Loucy (cell line): ENCODE measurements at regions not wholly inside any gene's neighbourhood (a gene's known extent, or its start where the extent isn't known, plus 50 kb on each side); places are given as distances from the start of the nearest gene placed in this dataset.
A peak's percentile ranks its signal among the peaks of the same experiment; 100 is the strongest.

Source experiments
- H2AFZ ChIP-seq: fragments of 200-600 bp; sonication (generic); 2 replicates; pipeline ENCODE4 v1.6.0; 2016; ENCODE audit warnings: antibody characterized with exemption, mild to moderate bottlenecking, low read length, moderate library complexity
- H3F3A ChIP-seq: fragments of 200-600 bp; 2 replicates; pipeline ENCODE4 v1.6.0; 2016; ENCODE audit warnings: antibody characterized with exemption, low read depth, mild to moderate bottlenecking
- H3K27me3 ChIP-seq: fragments of 200-600 bp; sonication (generic); 2 replicates; pipeline ENCODE4 v1.6.1; 2014; ENCODE audit warnings: low read length, mild to moderate bottlenecking; ENCODE audit not compliant: insufficient read depth, poor library complexity, severe bottlenecking
- H3K36me3 ChIP-seq: fragments of 200-600 bp; sonication (generic); 2 replicates; pipeline ENCODE4 v1.6.1; 2016; ENCODE audit warnings: low read length; ENCODE audit not compliant: insufficient read depth
- H3K4me1 ChIP-seq: fragments of 200-600 bp; sonication (generic); 2 replicates; pipeline ENCODE4 v1.5.1; 2014; ENCODE audit warnings: low read length, mild to moderate bottlenecking; ENCODE audit not compliant: insufficient read depth, poor library complexity, severe bottlenecking
- H3K4me2 ChIP-seq: fragments of 200-600 bp; sonication (generic); 2 replicates; pipeline ENCODE4 v1.6.0; 2014; ENCODE audit warnings: antibody characterized with exemption, low read length, low read depth, mild to moderate bottlenecking; ENCODE audit not compliant: poor library complexity, severe bottlenecking
- H3K4me3 ChIP-seq: fragments of 200-600 bp; sonication (generic); 2 replicates; pipeline ENCODE4 v1.5.1; 2014; ENCODE audit warnings: low read length, mild to moderate bottlenecking, mixed read lengths; ENCODE audit not compliant: poor library complexity, severe bottlenecking
- H3K79me2 ChIP-seq: fragments of 200-600 bp; sonication (generic); 2 replicates; pipeline ENCODE4 v1.6.1; 2014; ENCODE audit warnings: low read length; ENCODE audit not compliant: insufficient read depth
- H3K9ac ChIP-seq: fragments of 200-600 bp; sonication (generic); 2 replicates; pipeline ENCODE4 v1.6.0; 2014; ENCODE audit warnings: mild to moderate bottlenecking, low read depth, low read length, moderate library complexity; ENCODE audit not compliant: poor library complexity, severe bottlenecking
- H3K9me2 ChIP-seq: fragments of 200-600 bp; sonication (generic); replicated peaks from 2 replicates; pipeline ENCODE4 v1.6.1; 2016; ENCODE audit warnings: low read depth, low read length, mixed read lengths
- H3K9me3 ChIP-seq: fragments of 200-600 bp; sonication (generic); 2 replicates; pipeline ENCODE4 v1.6.1; 2014; ENCODE audit warnings: mild to moderate bottlenecking, antibody characterized with exemption, low read length, low read depth; ENCODE audit not compliant: insufficient read depth
- H4K20me1 ChIP-seq: fragments of 200-600 bp; sonication (generic); 2 replicates; pipeline ENCODE4 v1.6.0; 2014; ENCODE audit warnings: antibody characterized with exemption, low read length, mild to moderate bottlenecking; ENCODE audit not compliant: insufficient read depth, poor library complexity, severe bottlenecking
- CTCF ChIP-seq: fragments of 200-600 bp; sonication (generic); conservative IDR thresholded peaks from 2 replicates; pipeline ENCODE4 v1.5.1; 2014; ENCODE audit warnings: mild to moderate bottlenecking, antibody characterized with exemption, low read length
- EZH2phosphoT487 ChIP-seq: fragments of 200-600 bp; IDR thresholded peaks from 2 replicates; pipeline ENCODE4 v1.6.1; 2018; ENCODE audit warnings: antibody characterized with exemption, mild to moderate bottlenecking, moderate library complexity, borderline replicate concordance

DNA sequence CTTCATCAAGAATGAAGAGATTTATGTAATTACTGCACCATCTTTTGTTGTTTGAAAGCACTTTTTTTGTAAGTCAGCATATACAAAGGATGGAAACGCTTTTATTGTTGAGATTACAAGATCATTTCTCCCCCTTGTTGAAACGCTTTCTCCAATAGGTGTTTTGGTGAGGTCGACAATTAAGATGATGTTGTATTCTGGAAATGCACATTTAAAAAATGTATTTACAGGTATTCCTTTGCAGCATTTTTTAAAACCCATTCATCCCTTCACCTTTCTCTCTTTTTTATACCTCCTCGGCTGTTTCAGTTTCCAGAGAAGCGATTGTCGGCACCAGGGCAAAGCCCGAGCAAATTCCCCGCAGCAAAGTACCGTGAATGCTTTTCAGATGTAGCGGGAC is 499.9 kb downstream of the VRK1 start:
- Histone ChIP-seq H3K9me2 (no peaks in the 10 kb centered on the region), H3K4me1 (no peaks in the 10 kb centered on the region), H3K4me2 (no peak overlapping the region), H3K36me3 (no peaks in the 10 kb centered on the region), H3K27me3 (no peaks in the 10 kb centered on the region), H3K9me3 (no peaks in the 10 kb centered on the region), H3K4me3 (no peak overlapping the region), H2AFZ (no peak overlapping the region), H3K79me2 (no peaks in the 10 kb centered on the region), H3K9ac (no peak overlapping the region), H4K20me1 (no peaks in the 10 kb centered on the region), H3F3A (no peaks in the 10 kb centered on the region)
- TF ChIP-seq EZH2phosphoT487 (no peak), CTCF (no peak)

DNA sequence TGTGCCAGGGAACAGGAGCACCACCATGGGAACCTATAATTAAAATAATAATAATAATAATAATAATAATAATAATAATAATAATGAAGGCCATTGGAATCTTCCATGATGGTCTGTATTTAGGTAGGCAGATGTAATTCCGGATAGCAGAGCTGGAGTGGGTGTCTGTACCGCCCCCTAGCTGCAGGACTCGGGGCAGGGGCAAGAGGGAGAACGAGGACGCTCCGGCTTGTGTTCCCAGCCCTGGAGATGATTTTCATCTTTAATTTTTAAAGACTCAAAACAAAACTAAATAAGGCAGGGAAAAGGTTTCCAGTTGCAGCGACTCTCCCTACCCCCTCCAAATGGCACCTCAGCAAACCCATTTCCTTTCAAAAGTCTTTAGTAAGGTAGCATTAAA is 501.1 kb downstream of the VRK1 start:
- H3K9me2 ChIP-seq: no peaks in the 10 kb centered on the region
- H3K79me2 ChIP-seq: no peaks in the 10 kb centered on the region
- H2AFZ ChIP-seq: no peak overlapping the region
- no peaks in the 10 kb centered on the region for H3K36me3 ChIP-seq
- no peaks in the 10 kb centered on the region for H3F3A ChIP-seq
- H4K20me1 ChIP-seq: no peaks in the 10 kb centered on the region
- H3K9me3 ChIP-seq: no peaks in the 10 kb centered on the region
- no peaks in the 10 kb centered on the region for H3K27me3 ChIP-seq
- H3K4me1 ChIP-seq: no peaks in the 10 kb centered on the region
- no peak overlapping the region for H3K4me3 ChIP-seq
- TF ChIP-seq EZH2phosphoT487 (no peak), CTCF (peak; percentile 65)
- H3K4me2 ChIP-seq: no peak overlapping the region
- H3K9ac ChIP-seq: no peak overlapping the region

GRCh38 chr14:97298736-97299135 is 501.6 kb downstream of the VRK1 start:
- Histone ChIP-seq H3K9me3 (no peaks in the 10 kb centered on the region), H3K9me2 (no peaks in the 10 kb centered on the region), H3K4me1 (no peaks in the 10 kb centered on the region), H3K79me2 (no peaks in the 10 kb centered on the region), H3K36me3 (no peaks in the 10 kb centered on the region), H4K20me1 (no peaks in the 10 kb centered on the region), H3F3A (no peaks in the 10 kb centered on the region), H3K4me3 (no peak overlapping the region), H3K4me2 (no peak overlapping the region), H3K27me3 (no peaks in the 10 kb centered on the region), H3K9ac (no peak overlapping the region), H2AFZ (no peak overlapping the region)
- TF ChIP-seq EZH2phosphoT487 (no peak), CTCF (peak; percentile 27)
